ENCODE measurements at regions not wholly inside any gene's neighbourhood (a gene's known extent, or its start where the extent isn't known, plus 50 kb on each side); places are given as distances from the start of the nearest gene placed in this dataset.
"Not testable (repeated sequence)": the region's sequence is repeated elsewhere in the genome, so short reads cannot be mapped to it uniquely, and the experiment has no call there.

GRCh38 chr14:53841109-53842099, 115.2 kb downstream of the BMP4 start:
- ATAC-seq = no peak
- 92% methylated on average over 3 of the region's 3 CpGs for WGBS (ENCODE audit: insufficient coverage, low coverage, low lambda C conversion rate, missing lambda C conversion rate)
- intact Hi-C loops (cut with DNase I) = no loop called here
- Histone ChIP-seq H3K4me1 (no peaks in the 10 kb centered on the region), H3K27ac (no peak overlapping the region), H3K9me3 (no peaks in the 10 kb centered on the region), H3K36me3 (no peaks in the 10 kb centered on the region), H3K4me3 (no peak overlapping the region), H3K27me3 (no peaks in the 10 kb centered on the region)
- no peak for DNase-seq
- TF ChIP-seq, protein P1, sequence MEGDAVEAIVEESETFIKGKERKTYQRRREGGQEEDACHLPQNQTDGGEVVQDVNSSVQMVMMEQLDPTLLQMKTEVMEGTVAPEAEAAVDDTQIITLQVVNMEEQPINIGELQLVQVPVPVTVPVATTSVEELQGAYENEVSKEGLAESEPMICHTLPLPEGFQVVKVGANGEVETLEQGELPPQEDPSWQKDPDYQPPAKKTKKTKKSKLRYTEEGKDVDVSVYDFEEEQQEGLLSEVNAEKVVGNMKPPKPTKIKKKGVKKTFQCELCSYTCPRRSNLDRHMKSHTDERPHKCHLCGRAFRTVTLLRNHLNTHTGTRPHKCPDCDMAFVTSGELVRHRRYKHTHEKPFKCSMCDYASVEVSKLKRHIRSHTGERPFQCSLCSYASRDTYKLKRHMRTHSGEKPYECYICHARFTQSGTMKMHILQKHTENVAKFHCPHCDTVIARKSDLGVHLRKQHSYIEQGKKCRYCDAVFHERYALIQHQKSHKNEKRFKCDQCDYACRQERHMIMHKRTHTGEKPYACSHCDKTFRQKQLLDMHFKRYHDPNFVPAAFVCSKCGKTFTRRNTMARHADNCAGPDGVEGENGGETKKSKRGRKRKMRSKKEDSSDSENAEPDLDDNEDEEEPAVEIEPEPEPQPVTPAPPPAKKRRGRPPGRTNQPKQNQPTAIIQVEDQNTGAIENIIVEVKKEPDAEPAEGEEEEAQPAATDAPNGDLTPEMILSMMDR (IDR thresholded peaks at IDR 0.05) = no peak
- no peak for TF ChIP-seq POLR2A (IDR thresholded peaks at IDR 0.05)

GRCh38 chr14:53840444-53840843, 116.2 kb downstream of the BMP4 start:
- Histone ChIP-seq H3K9me3 (no peaks in the 10 kb centered on the region), H3K27me3 (no peaks in the 10 kb centered on the region), H3K36me3 (no peaks in the 10 kb centered on the region), H3K4me3 (no peak overlapping the region), H3K27ac (no peak overlapping the region), H3K4me1 (no peaks in the 10 kb centered on the region)
- DNase-seq (no peak), ATAC-seq (peak in 1 of 4 donors; percentile 53)
- intact Hi-C loops (cut with DNase I) = no loop called here
- 80% methylated on average over 2 of the region's 2 CpGs for WGBS (ENCODE audit: insufficient coverage, low coverage, low lambda C conversion rate, missing lambda C conversion rate)
- TF ChIP-seq POLR2A (IDR thresholded peaks at IDR 0.05) = no peak
- TF ChIP-seq, protein P1 (IDR thresholded peaks at IDR 0.05) = no peak

GRCh38 chr14:53838374-53838773, 118.3 kb downstream of the BMP4 start:
- ATAC-seq (no peak), DNase-seq (no peak)
- H3K27me3 ChIP-seq = no peaks in the 10 kb centered on the region
- H3K9me3 ChIP-seq = no peaks in the 10 kb centered on the region
- intact Hi-C loops (cut with DNase I) = no loop called here
- H3K4me3 ChIP-seq = no peak overlapping the region
- TF ChIP-seq, protein P1 (IDR thresholded peaks at IDR 0.05) = no peak
- TF ChIP-seq POLR2A (IDR thresholded peaks at IDR 0.05) = no peak
- H3K4me1 ChIP-seq = no peaks in the 10 kb centered on the region
- H3K27ac ChIP-seq = no peak overlapping the region
- 70% methylated on average over 4 of the region's 4 CpGs for WGBS (ENCODE audit: insufficient coverage, low coverage, low lambda C conversion rate, missing lambda C conversion rate)
- H3K36me3 ChIP-seq = no peaks in the 10 kb centered on the region

DNA sequence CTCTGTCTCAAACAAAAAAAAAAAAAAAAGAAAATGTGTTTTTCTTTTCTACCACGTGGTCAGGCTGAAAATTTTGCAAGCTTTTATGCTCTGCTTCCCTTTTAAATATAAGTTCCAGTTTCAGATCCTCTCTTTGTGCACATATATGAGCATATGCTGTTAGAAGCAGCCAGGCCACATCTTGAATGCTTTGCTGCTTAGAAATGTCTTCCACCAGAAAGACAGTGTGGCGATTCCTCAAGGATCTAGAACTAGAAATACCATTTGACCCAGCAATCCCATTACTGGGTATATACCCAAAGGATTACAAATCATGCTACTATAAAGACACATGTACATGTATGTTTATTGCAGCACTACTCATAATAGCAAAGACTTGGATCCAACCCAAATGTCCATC, 119.0 kb downstream of the BMP4 start:
- H3K27me3 ChIP-seq; H3K4me3 ChIP-seq; H3K9me3 ChIP-seq; H3K27ac ChIP-seq; DNase-seq; ATAC-seq; intact Hi-C loops (cut with DNase I); H3K4me1 ChIP-seq; H3K36me3 ChIP-seq: not testable (repeated sequence)
- 89% methylated on average over 2 of the region's 2 CpGs for WGBS (ENCODE audit: insufficient coverage, low coverage, low lambda C conversion rate, missing lambda C conversion rate)

- Histone ChIP-seq H3K27ac (no peak overlapping the region), H3K9me3 (no peaks in the 10 kb centered on the region), H3K27me3 (no peaks in the 10 kb centered on the region), H3K4me3 (no peak overlapping the region), H3K4me1 (no peaks in the 10 kb centered on the region), H3K36me3 (no peaks in the 10 kb centered on the region)
- WGBS (ENCODE audit: insufficient coverage, low coverage, low lambda C conversion rate, missing lambda C conversion rate) = 90% methylated on average over 2 of the region's 2 CpGs
- DNase-seq (no peak), ATAC-seq (no peak)
- intact Hi-C loops (cut with DNase I) = no loop called here
- no peak for TF ChIP-seq POLR2A (IDR thresholded peaks at IDR 0.05)
These were observed 120.1 kb downstream of the BMP4 start for GRCh38 chr14:53836551-53836950.
